Neuronal stem cell (in vitro differentiated cells): ENCODE measurements at regions not wholly inside any gene's neighbourhood (a gene's known extent, or its start where the extent isn't known, plus 50 kb on each side); places are given as distances from the start of the nearest gene placed in this dataset.

Source experiments
- DNase-seq: peaks from one replicate; pipeline ENCODE4 v3.0.0-alpha.2; 2013; ENCODE audit warnings: low spot score
- H2AFZ ChIP-seq: one replicate; pipeline ENCODE4 v1.6.1; 2013; ENCODE audit warnings: mild to moderate bottlenecking, low read length, inconsistent platforms
- H2AK5ac ChIP-seq: 2 replicates; pipeline ENCODE4 v1.6.1; 2013; ENCODE audit warnings: low read depth, mild to moderate bottlenecking, inconsistent platforms, low read length, moderate library complexity, mixed read lengths
- H2BK120ac ChIP-seq: 2 replicates; pipeline ENCODE4 v1.6.1; 2013; ENCODE audit warnings: low read depth, mild to moderate bottlenecking, inconsistent platforms, low read length, moderate library complexity, mixed read lengths
- H2BK12ac ChIP-seq: one replicate; pipeline ENCODE4 v1.6.1; 2013; ENCODE audit warnings: low read length, inconsistent platforms
- H2BK15ac ChIP-seq: 2 replicates; pipeline ENCODE4 v1.6.1; 2013; ENCODE audit warnings: mild to moderate bottlenecking, low read length, inconsistent platforms, mixed read lengths
- H2BK5ac ChIP-seq: one replicate; pipeline ENCODE4 v1.6.1; 2013; ENCODE audit warnings: inconsistent platforms, mild to moderate bottlenecking, low read length, moderate library complexity
- H3K14ac ChIP-seq: one replicate; pipeline ENCODE4 v1.6.1; 2013; ENCODE audit warnings: low read length, inconsistent platforms
- H3K18ac ChIP-seq: 2 replicates; pipeline ENCODE4 v1.6.1; 2013; ENCODE audit warnings: low read length, inconsistent platforms
- H3K23ac ChIP-seq: 2 replicates; pipeline ENCODE4 v1.6.1; 2013; ENCODE audit warnings: low read depth, mild to moderate bottlenecking, mixed read lengths, low read length, inconsistent platforms; ENCODE audit not compliant: poor library complexity
- H3K27ac ChIP-seq: replicated peaks from 3 replicates; pipeline ENCODE4 v1.5.1; 2013; ENCODE audit warnings: low read length, inconsistent platforms
- H3K27me3 ChIP-seq, 3 experiments: 2 replicates each; pipeline ENCODE4 v1.6.1; 2013; ENCODE audit warnings: low read length in 3 of 3, mild to moderate bottlenecking in 2 of 3, inconsistent platforms in 1 of 3, low read depth in 1 of 3, mixed read lengths in 1 of 3, moderate library complexity in 1 of 3; ENCODE audit not compliant: control insufficient read depth in 3 of 3, insufficient read depth in 3 of 3
- H3K36me3 ChIP-seq, 2 donors: replicated peaks in 1 of 2; 2 replicates each; pipeline ENCODE4 v1.6.1; 2013; ENCODE audit warnings: low read length in 2 of 2; ENCODE audit not compliant: control insufficient read depth in 2 of 2, insufficient read depth in 2 of 2
- H3K4ac ChIP-seq: 2 replicates; pipeline ENCODE4 v1.6.1; 2013; ENCODE audit warnings: inconsistent platforms, mild to moderate bottlenecking, low read length, moderate library complexity
- H3K4me1 ChIP-seq, 2 donors: 1 replicate in 1 of 2; 2 replicates in 1 of 2; pipeline ENCODE4 v1.6.1; 2013; ENCODE audit warnings: low read length in 2 of 2, low read depth in 1 of 2; ENCODE audit not compliant: control insufficient read depth in 2 of 2, insufficient read depth in 1 of 2
- H3K4me2 ChIP-seq: one replicate; pipeline ENCODE4 v1.6.1; 2013; ENCODE audit warnings: mild to moderate bottlenecking, low read length, inconsistent platforms; ENCODE audit not compliant: insufficient read depth, poor library complexity, severe bottlenecking
- H3K4me3 ChIP-seq, 2 donors: 2 replicates each; pipeline ENCODE4 v1.5.1; 2013; ENCODE audit warnings: low read length in 2 of 2, mild to moderate bottlenecking in 2 of 2, inconsistent platforms in 1 of 2, moderate library complexity in 1 of 2
- H3K79me1 ChIP-seq: one replicate; pipeline ENCODE4 v1.6.1; 2013; ENCODE audit warnings: low read depth, mild to moderate bottlenecking, inconsistent platforms, low read length, moderate library complexity
- H3K9ac ChIP-seq: one replicate; pipeline ENCODE4 v1.6.1; 2013; ENCODE audit warnings: mild to moderate bottlenecking, low read depth, low read length, inconsistent platforms; ENCODE audit not compliant: poor library complexity
- H3K9me3 ChIP-seq, 2 donors: replicated peaks in 1 of 2; 2 replicates each; pipeline versions ENCODE3 to v1.6.1; 2013; ENCODE audit warnings: low read length in 2 of 2, mild to moderate bottlenecking in 2 of 2, inconsistent platforms in 1 of 2, low read depth in 1 of 2, mixed read lengths in 1 of 2, moderate library complexity in 1 of 2; ENCODE audit not compliant: control insufficient read depth in 2 of 2, insufficient read depth in 1 of 2
- H4K8ac ChIP-seq: one replicate; pipeline ENCODE4 v1.6.1; 2013; ENCODE audit warnings: low read depth, mild to moderate bottlenecking, inconsistent platforms, low read length, moderate library complexity
- H4K91ac ChIP-seq: one replicate; pipeline ENCODE4 v1.6.1; 2013; ENCODE audit warnings: low read length, low read depth, mild to moderate bottlenecking, inconsistent platforms; ENCODE audit not compliant: poor library complexity
- WGBS, 2 donors: extraction: QIAGEN DNeasy Blood & Tissue Kit; methylation state at CpG; one replicate each; pipeline ENCODE4 v1.1.7; 2013; ENCODE audit warnings: missing lambda C conversion rate in 2 of 2, mixed read lengths in 1 of 2; ENCODE audit not compliant: insufficient read length in 2 of 2, insufficient replicate concordance in 1 of 2; ENCODE audit errors: extremely low coverage in 2 of 2; 5-methylcytosine and 5-hydroxymethylcytosine counted together

- no peak for DNase-seq
- H3K18ac ChIP-seq: no peak overlapping the region
- H2BK12ac ChIP-seq: no peak overlapping the region
- no peaks in the 10 kb centered on the region for H3K27me3 ChIP-seq
- H2BK15ac ChIP-seq: no peak overlapping the region
- H3K36me3 ChIP-seq: no peaks in the 10 kb centered on the region
- H2BK5ac ChIP-seq: no peak overlapping the region
- H3K79me1 ChIP-seq: no peaks in the 10 kb centered on the region
- H4K91ac ChIP-seq: no peak overlapping the region
- H3K4ac ChIP-seq: no peak overlapping the region
- no peak overlapping the region for H3K14ac ChIP-seq
- H2AK5ac ChIP-seq: no peak overlapping the region
- H3K27ac ChIP-seq: no peak overlapping the region
- no peak overlapping the region for H4K8ac ChIP-seq
- no peak overlapping the region for H3K23ac ChIP-seq
- no CpG with 5 or more reads among the region's 2 CpGs for WGBS, 2 donors
- no peak overlapping the region for H2BK120ac ChIP-seq
- H3K4me1 ChIP-seq: peaks cover 2 to 6% of the 10 kb centered on the region in 2 donors
- peaks cover 3 to 11% of the 10 kb centered on the region in 2 donors for H3K9me3 ChIP-seq
- H2AFZ ChIP-seq: no peak overlapping the region
- H3K4me3 ChIP-seq: no peak overlapping the region
- no peak overlapping the region for H3K4me2 ChIP-seq
- H3K9ac ChIP-seq: no peak overlapping the region
Measured at GRCh38 chr2:149737896-149738295, 150.3 kb upstream of the MMADHC start.

- no peak for DNase-seq
- H3K36me3 ChIP-seq: no peaks in the 10 kb centered on the region
- H2AFZ ChIP-seq: no peak overlapping the region
- 100% methylated on average over 1 of the region's 4 CpGs; no CpG with 5 or more reads in 1 of the 2 donors for WGBS, 2 donors
- peaks cover 3 to 11% of the 10 kb centered on the region in 2 donors for H3K9me3 ChIP-seq
- H3K9ac ChIP-seq: no peak overlapping the region
- H3K4me2 ChIP-seq: no peak overlapping the region
- no peak overlapping the region for H2BK15ac ChIP-seq
- H3K4me3 ChIP-seq: no peak overlapping the region
- no peak overlapping the region for H3K23ac ChIP-seq
- H3K79me1 ChIP-seq: no peaks in the 10 kb centered on the region
- H3K4ac ChIP-seq: no peak overlapping the region
- no peak overlapping the region for H2BK120ac ChIP-seq
- no peak overlapping the region for H2BK12ac ChIP-seq
- peaks cover under 1 to 6% of the 10 kb centered on the region in 2 donors for H3K4me1 ChIP-seq
- no peak overlapping the region for H2AK5ac ChIP-seq
- H3K18ac ChIP-seq: no peak overlapping the region
- H2BK5ac ChIP-seq: no peak overlapping the region
- no peak overlapping the region for H3K27ac ChIP-seq
- H3K27me3 ChIP-seq: no peaks in the 10 kb centered on the region
- H3K14ac ChIP-seq: no peak overlapping the region
- H4K8ac ChIP-seq: no peak overlapping the region
- H4K91ac ChIP-seq: no peak overlapping the region
Measured at GRCh38 chr2:149735237-149735958, 147.8 kb upstream of the MMADHC start.

- no peaks in the 10 kb centered on the region for H3K79me1 ChIP-seq
- no peak overlapping the region for H3K4me2 ChIP-seq
- peaks cover 3 to 11% of the 10 kb centered on the region in 2 donors for H3K9me3 ChIP-seq
- no CpG with 5 or more reads among the region's 3 CpGs for WGBS, 2 donors
- no peak for DNase-seq
- H3K27me3 ChIP-seq: no peaks in the 10 kb centered on the region
- no peak overlapping the region for H3K4me3 ChIP-seq
- peaks cover 0 to 6% of the 10 kb centered on the region in 2 donors for H3K4me1 ChIP-seq
- no peak overlapping the region for H4K91ac ChIP-seq
- no peak overlapping the region for H4K8ac ChIP-seq
- H2BK12ac ChIP-seq: no peak overlapping the region
- no peak overlapping the region for H2BK120ac ChIP-seq
- no peak overlapping the region for H3K9ac ChIP-seq
- H2AFZ ChIP-seq: no peak overlapping the region
- no peak overlapping the region for H2BK15ac ChIP-seq
- no peak overlapping the region for H3K27ac ChIP-seq
- H3K4ac ChIP-seq: no peak overlapping the region
- no peaks in the 10 kb centered on the region for H3K36me3 ChIP-seq
- no peak overlapping the region for H3K18ac ChIP-seq
- H2BK5ac ChIP-seq: no peak overlapping the region
- no peak overlapping the region for H3K23ac ChIP-seq
- no peak overlapping the region for H2AK5ac ChIP-seq
- no peak overlapping the region for H3K14ac ChIP-seq
Measured at GRCh38 chr2:149733936-149734685, 146.5 kb upstream of the MMADHC start.

GRCh38 chr2:149732730-149733290, 145.2 kb upstream of the MMADHC start:
- Histone ChIP-seq H3K79me1 (no peaks in the 10 kb centered on the region), H4K91ac (no peak overlapping the region), H2BK12ac (no peak overlapping the region), H3K18ac (no peak overlapping the region), H3K9ac (no peak overlapping the region), H3K4me2 (no peak overlapping the region), H2BK120ac (no peak overlapping the region), H2AK5ac (no peak overlapping the region), H2BK5ac (no peak overlapping the region), H3K36me3 (no peaks in the 10 kb centered on the region), H3K9me3 (peaks cover 3 to 11% of the 10 kb centered on the region in 2 donors), H3K14ac (no peak overlapping the region), H3K4ac (no peak overlapping the region), H3K4me1 (peaks cover 0 to 8% of the 10 kb centered on the region in 2 donors), H3K27me3 (no peaks in the 10 kb centered on the region), H3K27ac (no peak overlapping the region), H4K8ac (no peak overlapping the region), H2AFZ (no peak overlapping the region), H3K4me3 (no peak overlapping the region), H3K23ac (no peak overlapping the region), H2BK15ac (no peak overlapping the region)
- DNase-seq: no peak
- WGBS, 2 donors: no CpG with 5 or more reads among the region's 1 CpG
